Neuronal stem cell (in vitro differentiated cells): ENCODE measurements at regions not wholly inside any gene's neighbourhood (a gene's known extent, or its start where the extent isn't known, plus 50 kb on each side); places are given as distances from the start of the nearest gene placed in this dataset.

Experiments used
- DNase-seq: peaks from one replicate; pipeline ENCODE4 v3.0.0-alpha.2; 2013; ENCODE audit warnings: low spot score
- H2AFZ ChIP-seq: one replicate; pipeline ENCODE4 v1.6.1; 2013; ENCODE audit warnings: mild to moderate bottlenecking, low read length, inconsistent platforms
- H2AK5ac ChIP-seq: 2 replicates; pipeline ENCODE4 v1.6.1; 2013; ENCODE audit warnings: low read depth, mild to moderate bottlenecking, inconsistent platforms, low read length, moderate library complexity, mixed read lengths
- H2BK120ac ChIP-seq: 2 replicates; pipeline ENCODE4 v1.6.1; 2013; ENCODE audit warnings: low read depth, mild to moderate bottlenecking, inconsistent platforms, low read length, moderate library complexity, mixed read lengths
- H2BK12ac ChIP-seq: one replicate; pipeline ENCODE4 v1.6.1; 2013; ENCODE audit warnings: low read length, inconsistent platforms
- H2BK15ac ChIP-seq: 2 replicates; pipeline ENCODE4 v1.6.1; 2013; ENCODE audit warnings: mild to moderate bottlenecking, low read length, inconsistent platforms, mixed read lengths
- H2BK5ac ChIP-seq: one replicate; pipeline ENCODE4 v1.6.1; 2013; ENCODE audit warnings: inconsistent platforms, mild to moderate bottlenecking, low read length, moderate library complexity
- H3K14ac ChIP-seq: one replicate; pipeline ENCODE4 v1.6.1; 2013; ENCODE audit warnings: low read length, inconsistent platforms
- H3K18ac ChIP-seq: 2 replicates; pipeline ENCODE4 v1.6.1; 2013; ENCODE audit warnings: low read length, inconsistent platforms
- H3K23ac ChIP-seq: 2 replicates; pipeline ENCODE4 v1.6.1; 2013; ENCODE audit warnings: low read depth, mild to moderate bottlenecking, mixed read lengths, low read length, inconsistent platforms; ENCODE audit not compliant: poor library complexity
- H3K27ac ChIP-seq: replicated peaks from 3 replicates; pipeline ENCODE4 v1.5.1; 2013; ENCODE audit warnings: low read length, inconsistent platforms
- H3K27me3 ChIP-seq, 3 experiments: 2 replicates each; pipeline ENCODE4 v1.6.1; 2013; ENCODE audit warnings: low read length in 3 of 3, mild to moderate bottlenecking in 2 of 3, inconsistent platforms in 1 of 3, low read depth in 1 of 3, mixed read lengths in 1 of 3, moderate library complexity in 1 of 3; ENCODE audit not compliant: control insufficient read depth in 3 of 3, insufficient read depth in 3 of 3
- H3K36me3 ChIP-seq, 2 donors: replicated peaks in 1 of 2; 2 replicates each; pipeline ENCODE4 v1.6.1; 2013; ENCODE audit warnings: low read length in 2 of 2; ENCODE audit not compliant: control insufficient read depth in 2 of 2, insufficient read depth in 2 of 2
- H3K4ac ChIP-seq: 2 replicates; pipeline ENCODE4 v1.6.1; 2013; ENCODE audit warnings: inconsistent platforms, mild to moderate bottlenecking, low read length, moderate library complexity
- H3K4me1 ChIP-seq, 2 donors: 1 replicate in 1 of 2; 2 replicates in 1 of 2; pipeline ENCODE4 v1.6.1; 2013; ENCODE audit warnings: low read length in 2 of 2, low read depth in 1 of 2; ENCODE audit not compliant: control insufficient read depth in 2 of 2, insufficient read depth in 1 of 2
- H3K4me2 ChIP-seq: one replicate; pipeline ENCODE4 v1.6.1; 2013; ENCODE audit warnings: mild to moderate bottlenecking, low read length, inconsistent platforms; ENCODE audit not compliant: insufficient read depth, poor library complexity, severe bottlenecking
- H3K4me3 ChIP-seq, 2 donors: 2 replicates each; pipeline ENCODE4 v1.5.1; 2013; ENCODE audit warnings: low read length in 2 of 2, mild to moderate bottlenecking in 2 of 2, inconsistent platforms in 1 of 2, moderate library complexity in 1 of 2
- H3K79me1 ChIP-seq: one replicate; pipeline ENCODE4 v1.6.1; 2013; ENCODE audit warnings: low read depth, mild to moderate bottlenecking, inconsistent platforms, low read length, moderate library complexity
- H3K9ac ChIP-seq: one replicate; pipeline ENCODE4 v1.6.1; 2013; ENCODE audit warnings: mild to moderate bottlenecking, low read depth, low read length, inconsistent platforms; ENCODE audit not compliant: poor library complexity
- H3K9me3 ChIP-seq, 2 donors: replicated peaks in 1 of 2; 2 replicates each; pipeline versions ENCODE3 to v1.6.1; 2013; ENCODE audit warnings: low read length in 2 of 2, mild to moderate bottlenecking in 2 of 2, inconsistent platforms in 1 of 2, low read depth in 1 of 2, mixed read lengths in 1 of 2, moderate library complexity in 1 of 2; ENCODE audit not compliant: control insufficient read depth in 2 of 2, insufficient read depth in 1 of 2
- H4K8ac ChIP-seq: one replicate; pipeline ENCODE4 v1.6.1; 2013; ENCODE audit warnings: low read depth, mild to moderate bottlenecking, inconsistent platforms, low read length, moderate library complexity
- H4K91ac ChIP-seq: one replicate; pipeline ENCODE4 v1.6.1; 2013; ENCODE audit warnings: low read length, low read depth, mild to moderate bottlenecking, inconsistent platforms; ENCODE audit not compliant: poor library complexity
- WGBS, 2 donors: extraction: QIAGEN DNeasy Blood & Tissue Kit; methylation state at CpG; one replicate each; pipeline ENCODE4 v1.1.7; 2013; ENCODE audit warnings: missing lambda C conversion rate in 2 of 2, mixed read lengths in 1 of 2; ENCODE audit not compliant: insufficient read length in 2 of 2, insufficient replicate concordance in 1 of 2; ENCODE audit errors: extremely low coverage in 2 of 2; 5-methylcytosine and 5-hydroxymethylcytosine counted together

GRCh38 chr13:24040835-24041234, 119.7 kb upstream of the SPATA13 start:
- no peak overlapping the region for H3K18ac ChIP-seq
- H3K9me3 ChIP-seq: no peaks in the 10 kb centered on the region
- H2BK12ac ChIP-seq: no peak overlapping the region
- H4K91ac ChIP-seq: no peak overlapping the region
- H2BK15ac ChIP-seq: no peak overlapping the region
- H2BK5ac ChIP-seq: no peak overlapping the region
- no peak overlapping the region for H2AFZ ChIP-seq
- no peak overlapping the region for H3K4me2 ChIP-seq
- no peaks in the 10 kb centered on the region for H3K36me3 ChIP-seq
- H3K4me3 ChIP-seq: no peak overlapping the region
- peaks cover 34 to 44% of the 10 kb centered on the region in 2 donors for H3K4me1 ChIP-seq
- H3K79me1 ChIP-seq: no peaks in the 10 kb centered on the region
- DNase-seq: no peak
- H3K27me3 ChIP-seq: no peaks in the 10 kb centered on the region
- WGBS, 2 donors: no CpG with 5 or more reads among the region's 3 CpGs
- no peak overlapping the region for H2BK120ac ChIP-seq
- no peak overlapping the region for H3K4ac ChIP-seq
- H3K9ac ChIP-seq: no peak overlapping the region
- H3K14ac ChIP-seq: no peak overlapping the region
- H3K23ac ChIP-seq: no peak overlapping the region
- no peak overlapping the region for H4K8ac ChIP-seq
- no peak overlapping the region for H2AK5ac ChIP-seq
- H3K27ac ChIP-seq: peak overlapping the region; percentile 36

GRCh38 chr13:24041651-24042225, 118.8 kb upstream of the SPATA13 start:
- H3K36me3 ChIP-seq: no peaks in the 10 kb centered on the region
- H3K4me1 ChIP-seq: peaks cover 33 to 37% of the 10 kb centered on the region in 2 donors
- H3K18ac ChIP-seq: no peak overlapping the region
- no peak overlapping the region for H3K14ac ChIP-seq
- H3K27me3 ChIP-seq: no peaks in the 10 kb centered on the region
- H2AFZ ChIP-seq: no peak overlapping the region
- no peak overlapping the region for H3K4me2 ChIP-seq
- WGBS, 2 donors: no CpG with 5 or more reads among the region's 13 CpGs
- H2BK15ac ChIP-seq: no peak overlapping the region
- H2AK5ac ChIP-seq: no peak overlapping the region
- no peak overlapping the region for H4K91ac ChIP-seq
- no peak overlapping the region for H3K23ac ChIP-seq
- H3K4me3 ChIP-seq: no peak overlapping the region
- H3K9ac ChIP-seq: no peak overlapping the region
- no peak overlapping the region for H4K8ac ChIP-seq
- no peak overlapping the region for H3K27ac ChIP-seq
- DNase-seq: no peak
- H3K79me1 ChIP-seq: no peaks in the 10 kb centered on the region
- no peak overlapping the region for H2BK120ac ChIP-seq
- H3K4ac ChIP-seq: no peak overlapping the region
- H2BK12ac ChIP-seq: no peak overlapping the region
- no peak overlapping the region for H2BK5ac ChIP-seq
- peaks cover 0 to 2% of the 10 kb centered on the region in 2 donors for H3K9me3 ChIP-seq

GRCh38 chr13:24042710-24043440, 117.6 kb upstream of the SPATA13 start:
- Histone ChIP-seq H3K27me3 (no peaks in the 10 kb centered on the region), H2BK5ac (no peak overlapping the region), H2AK5ac (no peak overlapping the region), H3K4me1 (peaks cover 33 to 37% of the 10 kb centered on the region in 2 donors), H4K8ac (no peak overlapping the region), H3K27ac (no peak overlapping the region), H3K18ac (no peak overlapping the region), H3K4me2 (no peak overlapping the region), H3K36me3 (no peaks in the 10 kb centered on the region), H2BK15ac (no peak overlapping the region), H3K9ac (no peak overlapping the region), H3K79me1 (no peaks in the 10 kb centered on the region), H3K23ac (no peak overlapping the region), H2BK120ac (no peak overlapping the region), H3K14ac (no peak overlapping the region), H2BK12ac (no peak overlapping the region), H3K9me3 (peaks cover 0 to 11% of the 10 kb centered on the region in 2 donors), H2AFZ (no peak overlapping the region), H3K4ac (no peak overlapping the region), H3K4me3 (no peak overlapping the region), H4K91ac (no peak overlapping the region)
- no CpG with 5 or more reads among the region's 17 CpGs for WGBS, 2 donors
- no peak for DNase-seq

GRCh38 chr13:24043590-24044350, 116.8 kb upstream of the SPATA13 start:
- Histone ChIP-seq H3K79me1 (no peaks in the 10 kb centered on the region), H3K18ac (peak overlapping the region; percentile 53), H4K91ac (no peak overlapping the region), H3K9ac (no peak overlapping the region), H3K4me2 (no peak overlapping the region), H3K4me3 (no peak overlapping the region), H2AFZ (no peak overlapping the region), H2BK12ac (no peak overlapping the region), H3K23ac (no peak overlapping the region), H3K36me3 (no peaks in the 10 kb centered on the region), H4K8ac (no peak overlapping the region), H2AK5ac (no peak overlapping the region), H3K14ac (no peak overlapping the region), H2BK120ac (no peak overlapping the region), H2BK15ac (no peak overlapping the region), H3K9me3 (peaks cover 0 to 11% of the 10 kb centered on the region in 2 donors), H3K27me3 (no peaks in the 10 kb centered on the region), H3K4me1 (peaks cover 27 to 32% of the 10 kb centered on the region in 2 donors), H2BK5ac (no peak overlapping the region), H3K4ac (no peak overlapping the region), H3K27ac (no peak overlapping the region)
- WGBS, 2 donors: no CpG with 5 or more reads among the region's 9 CpGs
- DNase-seq: no peak
